ENCODE measurements at regions not wholly inside any gene's neighbourhood (a gene's known extent, or its start where the extent isn't known, plus 50 kb on each side); places are given as distances from the start of the nearest gene placed in this dataset.

GRCh38 chr6:109262261-109262660, 120.0 kb downstream of the CD164 start:
- no peaks in the 10 kb centered on the region for H3K4me1 ChIP-seq
- DNase-seq (ENCODE audit: low spot score in 2 of 2) = no peak
- no peaks in the 10 kb centered on the region for H3K27me3 ChIP-seq
- H3K4me3 ChIP-seq = no peak overlapping the region
- no peak overlapping the region for H3K27ac ChIP-seq
- no peaks in the 10 kb centered on the region for H3K36me3 ChIP-seq
- no peak for TF ChIP-seq CTCF (IDR thresholded peaks at IDR 0.05)
- intact Hi-C loops (cut with DNase I) = no loop called here
- H3K9me3 ChIP-seq = no peaks in the 10 kb centered on the region

- Histone ChIP-seq H3K36me3 (no peaks in the 10 kb centered on the region), H3K9me3 (no peaks in the 10 kb centered on the region), H3K27ac (no peak overlapping the region), H3K4me3 (no peak overlapping the region), H3K27me3 (no peaks in the 10 kb centered on the region), H3K4me1 (no peaks in the 10 kb centered on the region)
- DNase-seq (ENCODE audit: low spot score in 2 of 2) = no peak
- intact Hi-C loops (cut with DNase I) = no loop called here
- TF ChIP-seq CTCF (IDR thresholded peaks at IDR 0.05) = no peak
Observed at GRCh38 chr6:109261811-109262210, 120.5 kb downstream of the CD164 start.

GRCh38 chr6:109260701-109261100, 121.6 kb downstream of the CD164 start:
- no peak for TF ChIP-seq CTCF (IDR thresholded peaks at IDR 0.05)
- Histone ChIP-seq H3K27ac (no peak overlapping the region), H3K4me1 (no peaks in the 10 kb centered on the region), H3K27me3 (no peaks in the 10 kb centered on the region), H3K36me3 (no peaks in the 10 kb centered on the region), H3K4me3 (no peak overlapping the region), H3K9me3 (no peaks in the 10 kb centered on the region)
- no peak for DNase-seq (ENCODE audit: low spot score in 2 of 2)
- intact Hi-C loops (cut with DNase I) = no loop called here

GRCh38 chr6:109260126-109260525, 122.1 kb downstream of the CD164 start:
- H3K27ac ChIP-seq = no peak overlapping the region
- H3K4me3 ChIP-seq = no peak overlapping the region
- no peak for DNase-seq (ENCODE audit: low spot score in 2 of 2)
- no peaks in the 10 kb centered on the region for H3K4me1 ChIP-seq
- no peaks in the 10 kb centered on the region for H3K9me3 ChIP-seq
- no peaks in the 10 kb centered on the region for H3K36me3 ChIP-seq
- intact Hi-C loops (cut with DNase I) = no loop called here
- H3K27me3 ChIP-seq = no peaks in the 10 kb centered on the region
- TF ChIP-seq CTCF (IDR thresholded peaks at IDR 0.05) = no peak

GRCh38 chr6:109258129-109258528, 124.1 kb downstream of the CD164 start:
- DNase-seq (ENCODE audit: low spot score in 2 of 2) = no peak
- Histone ChIP-seq H3K36me3 (no peaks in the 10 kb centered on the region), H3K9me3 (no peaks in the 10 kb centered on the region), H3K27ac (no peak overlapping the region), H3K27me3 (no peaks in the 10 kb centered on the region), H3K4me3 (no peak overlapping the region), H3K4me1 (no peaks in the 10 kb centered on the region)
- intact Hi-C loops (cut with DNase I) = no loop called here
- TF ChIP-seq CTCF (IDR thresholded peaks at IDR 0.05) = no peak

GRCh38 chr6:109257494-109257893, 124.8 kb downstream of the CD164 start:
- H3K36me3 ChIP-seq = no peaks in the 10 kb centered on the region

More at GRCh38 chr6:109257494-109257893, 124.8 kb downstream of the CD164 start:
- H3K27ac ChIP-seq = no peak overlapping the region
- no peaks in the 10 kb centered on the region for H3K4me1 ChIP-seq
- H3K27me3 ChIP-seq = no peaks in the 10 kb centered on the region
- TF ChIP-seq CTCF (IDR thresholded peaks at IDR 0.05) = no peak
- no peak for DNase-seq (ENCODE audit: low spot score in 2 of 2)
- H3K9me3 ChIP-seq = no peaks in the 10 kb centered on the region
- H3K4me3 ChIP-seq = no peak overlapping the region
- intact Hi-C loops (cut with DNase I) = no loop called here

Measured in ascending aorta (tissue), 2 donors.